ENCODE measurements at regions not wholly inside any gene's neighbourhood (a gene's known extent, or its start where the extent isn't known, plus 50 kb on each side); places are given as distances from the start of the nearest gene placed in this dataset.
"Not testable (repeated sequence)": the region's sequence is repeated elsewhere in the genome, so short reads cannot be mapped to it uniquely, and the experiment has no call there.

DNA sequence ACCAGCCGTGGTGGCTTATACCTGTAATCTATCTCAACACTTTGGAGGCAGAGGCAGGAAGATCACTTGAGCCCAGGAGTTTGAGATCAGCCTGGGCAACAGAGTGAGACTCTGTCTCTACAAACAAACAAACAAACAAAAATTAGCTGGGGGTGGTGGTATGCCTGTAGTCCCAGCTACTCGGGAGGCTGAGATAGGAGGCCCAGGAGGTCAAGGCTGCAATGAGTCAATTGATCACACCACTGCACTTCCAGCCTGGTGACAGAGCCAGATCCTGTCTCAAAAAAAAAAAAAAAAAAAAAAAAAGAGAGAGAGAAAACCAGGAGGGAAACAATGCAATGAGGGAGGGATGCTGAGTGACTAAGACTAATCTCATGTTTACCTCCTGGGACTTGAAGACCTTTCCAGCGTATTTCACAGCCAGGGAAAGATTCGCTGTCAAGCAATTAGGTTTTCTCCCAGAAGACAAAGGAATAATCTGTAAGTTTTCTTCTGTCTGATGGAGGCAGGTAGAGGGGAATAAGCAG, 51.1 kb upstream of the MIER3 start:
- no peak for DNase-seq
- no peak for ATAC-seq (ENCODE audit: poor library complexity)
- no peak overlapping the region for H3K4me3 ChIP-seq (ENCODE audit: low read length)
- no peaks in the 10 kb centered on the region for H3K27me3 ChIP-seq (ENCODE audit: control insufficient read depth in 1 of 2, insufficient read depth in 2 of 2, low read length in 2 of 2)
- Mint-ChIP-seq H3K4me1 (ENCODE audit: low read depth) (no peaks in the 10 kb centered on the region), H3K9me3 (no peaks in the 10 kb centered on the region), H3K36me3 (ENCODE audit: low read depth) (no peaks in the 10 kb centered on the region), H3K27ac (no peak overlapping the region), H3K27me3 (peaks cover 11% of the 10 kb centered on the region), H3K4me3 (no peak overlapping the region)
- CTCF ChIA-PET, result interaction anchor here (0.7 kb wide), 1 partner anchor 675 kb away, joined by 4 read pairs; no protein-coding TSS in a partner anchor
- POLR2A ChIA-PET, result no interaction called here
- no peaks in the 10 kb centered on the region for H3K36me3 ChIP-seq (ENCODE audit: insufficient read depth, low read length)
- no peaks in the 10 kb centered on the region for H3K9me3 ChIP-seq (ENCODE audit: control insufficient read depth in 1 of 2, insufficient read depth in 1 of 2, low read length in 2 of 2)
- H3K27ac ChIP-seq (ENCODE audit: low read depth in 1 of 2, low read length in 2 of 2), result no peak overlapping the region
- intact Hi-C loops (cut with DNase I, micrococcal nuclease), result no loop called here
- H3K4me1 ChIP-seq (ENCODE audit: insufficient read depth, low read length), result no peaks in the 10 kb centered on the region
- TF ChIP-seq, protein P1, sequence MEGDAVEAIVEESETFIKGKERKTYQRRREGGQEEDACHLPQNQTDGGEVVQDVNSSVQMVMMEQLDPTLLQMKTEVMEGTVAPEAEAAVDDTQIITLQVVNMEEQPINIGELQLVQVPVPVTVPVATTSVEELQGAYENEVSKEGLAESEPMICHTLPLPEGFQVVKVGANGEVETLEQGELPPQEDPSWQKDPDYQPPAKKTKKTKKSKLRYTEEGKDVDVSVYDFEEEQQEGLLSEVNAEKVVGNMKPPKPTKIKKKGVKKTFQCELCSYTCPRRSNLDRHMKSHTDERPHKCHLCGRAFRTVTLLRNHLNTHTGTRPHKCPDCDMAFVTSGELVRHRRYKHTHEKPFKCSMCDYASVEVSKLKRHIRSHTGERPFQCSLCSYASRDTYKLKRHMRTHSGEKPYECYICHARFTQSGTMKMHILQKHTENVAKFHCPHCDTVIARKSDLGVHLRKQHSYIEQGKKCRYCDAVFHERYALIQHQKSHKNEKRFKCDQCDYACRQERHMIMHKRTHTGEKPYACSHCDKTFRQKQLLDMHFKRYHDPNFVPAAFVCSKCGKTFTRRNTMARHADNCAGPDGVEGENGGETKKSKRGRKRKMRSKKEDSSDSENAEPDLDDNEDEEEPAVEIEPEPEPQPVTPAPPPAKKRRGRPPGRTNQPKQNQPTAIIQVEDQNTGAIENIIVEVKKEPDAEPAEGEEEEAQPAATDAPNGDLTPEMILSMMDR (IDR thresholded peaks at IDR 0.05), result no peak

- H3K27me3 ChIP-seq (ENCODE audit: control insufficient read depth in 1 of 2, insufficient read depth in 2 of 2, low read length in 2 of 2); H3K27ac Mint-ChIP-seq; H3K4me1 Mint-ChIP-seq (ENCODE audit: low read depth); H3K27ac ChIP-seq (ENCODE audit: low read depth in 1 of 2, low read length in 2 of 2); H3K4me3 Mint-ChIP-seq; H3K36me3 ChIP-seq (ENCODE audit: insufficient read depth, low read length); H3K9me3 Mint-ChIP-seq; CTCF ChIA-PET; H3K4me1 ChIP-seq (ENCODE audit: insufficient read depth, low read length); H3K36me3 Mint-ChIP-seq (ENCODE audit: low read depth); DNase-seq; H3K9me3 ChIP-seq (ENCODE audit: control insufficient read depth in 1 of 2, insufficient read depth in 1 of 2, low read length in 2 of 2); intact Hi-C loops (cut with DNase I, micrococcal nuclease); H3K4me3 ChIP-seq (ENCODE audit: low read length); POLR2A ChIA-PET; ATAC-seq (ENCODE audit: poor library complexity): not testable (repeated sequence)
- peaks cover 11% of the 10 kb centered on the region for H3K27me3 Mint-ChIP-seq
These were observed 51.6 kb upstream of the MIER3 start for GRCh38 chr5:57003566-57003965.

DNA sequence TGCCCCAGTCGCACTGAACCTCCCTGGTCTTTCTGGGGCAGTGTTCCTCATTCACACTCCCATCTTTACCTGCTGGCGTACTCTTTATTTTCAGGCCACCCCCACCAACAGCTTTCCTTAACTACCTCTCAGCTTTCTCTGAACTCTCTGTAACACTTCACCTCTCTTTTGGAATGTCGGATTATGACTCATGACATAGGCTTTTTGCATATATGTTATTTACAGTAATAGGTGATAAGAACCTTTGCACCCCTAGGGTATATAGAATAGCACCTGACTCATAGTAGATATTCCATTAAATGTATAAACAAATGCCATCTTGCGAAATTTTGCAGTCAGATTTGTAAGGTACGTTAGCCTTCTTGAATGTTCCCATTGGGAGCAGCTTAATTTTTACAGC, 52.9 kb upstream of the MIER3 start:
- Histone ChIP-seq H3K4me3 (ENCODE audit: low read length) (no peak overlapping the region), H3K27ac (ENCODE audit: low read depth in 1 of 2, low read length in 2 of 2) (no peak overlapping the region), H3K27me3 (ENCODE audit: control insufficient read depth in 1 of 2, insufficient read depth in 2 of 2, low read length in 2 of 2) (no peaks in the 10 kb centered on the region), H3K36me3 (ENCODE audit: insufficient read depth, low read length) (no peaks in the 10 kb centered on the region), H3K9me3 (ENCODE audit: control insufficient read depth in 1 of 2, insufficient read depth in 1 of 2, low read length in 2 of 2) (no peaks in the 10 kb centered on the region), H3K4me1 (ENCODE audit: insufficient read depth, low read length) (no peaks in the 10 kb centered on the region)
- TF ChIP-seq, protein P1 (IDR thresholded peaks at IDR 0.05), result no peak
- no peak for DNase-seq
- H3K4me1 Mint-ChIP-seq (ENCODE audit: low read depth), result no peaks in the 10 kb centered on the region
- ChIA-PET POLR2A (no interaction called here), CTCF (no interaction called here)
- H3K9me3 Mint-ChIP-seq, result no peaks in the 10 kb centered on the region
- H3K27ac Mint-ChIP-seq, result no peak overlapping the region
- ATAC-seq (ENCODE audit: poor library complexity), result no peak
- no peaks in the 10 kb centered on the region for H3K36me3 Mint-ChIP-seq (ENCODE audit: low read depth)
- peaks cover 11% of the 10 kb centered on the region for H3K27me3 Mint-ChIP-seq
- no peak overlapping the region for H3K4me3 Mint-ChIP-seq
- intact Hi-C loops (cut with DNase I, micrococcal nuclease), result no loop called here

DNA sequence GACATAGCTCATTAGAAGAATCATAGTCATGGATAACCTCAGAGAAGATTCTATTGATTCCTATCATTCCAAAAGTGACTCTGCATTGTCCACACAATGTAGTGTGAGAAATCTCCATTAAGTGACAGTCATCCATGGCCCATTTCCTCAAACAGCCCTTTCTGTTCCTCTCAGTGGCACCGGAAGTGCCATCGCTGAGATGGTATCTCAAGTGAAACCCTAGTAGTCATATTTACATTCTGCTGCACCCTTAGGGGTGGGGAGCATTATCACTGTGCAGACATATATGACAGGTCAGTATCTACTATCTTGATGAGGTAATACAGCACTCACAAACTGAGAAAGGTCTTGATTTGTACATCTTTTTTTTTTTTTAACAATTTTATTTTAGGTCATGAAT, 55.4 kb upstream of the MIER3 start:
- Mint-ChIP-seq H3K4me1 (ENCODE audit: low read depth) (no peaks in the 10 kb centered on the region), H3K27ac (no peak overlapping the region), H3K9me3 (no peaks in the 10 kb centered on the region), H3K36me3 (ENCODE audit: low read depth) (no peaks in the 10 kb centered on the region), H3K4me3 (no peak overlapping the region), H3K27me3 (peaks cover 5% of the 10 kb centered on the region)
- ChIA-PET POLR2A (no interaction called here), CTCF (no interaction called here)
- Histone ChIP-seq H3K36me3 (ENCODE audit: insufficient read depth, low read length) (no peaks in the 10 kb centered on the region), H3K27me3 (ENCODE audit: control insufficient read depth in 1 of 2, insufficient read depth in 2 of 2, low read length in 2 of 2) (no peaks in the 10 kb centered on the region), H3K4me1 (ENCODE audit: insufficient read depth, low read length) (no peaks in the 10 kb centered on the region), H3K27ac (ENCODE audit: low read depth in 1 of 2, low read length in 2 of 2) (no peak overlapping the region), H3K9me3 (ENCODE audit: control insufficient read depth in 1 of 2, insufficient read depth in 1 of 2, low read length in 2 of 2) (no peaks in the 10 kb centered on the region), H3K4me3 (ENCODE audit: low read length) (no peak overlapping the region)
- TF ChIP-seq, protein P1 (IDR thresholded peaks at IDR 0.05), result no peak
- DNase-seq (peak in 2 of 14 experiments; percentile 11 to 16), ATAC-seq (ENCODE audit: poor library complexity) (no peak)
- intact Hi-C loops (cut with DNase I, micrococcal nuclease), result no loop called here

All from CD4-positive, alpha-beta T cell (primary cell).